Ovary (tissue), 3 donors: ENCODE measurements at regions not wholly inside any gene's neighbourhood (a gene's known extent, or its start where the extent isn't known, plus 50 kb on each side); places are given as distances from the start of the nearest gene placed in this dataset.

Source experiments
- POLR2A ChIP-seq: fragments of 450-650 bp; IDR thresholded peaks from one replicate; pipeline ENCODE4 v1.6.1; 2017; ENCODE audit warnings: antibody characterized with exemption, mild to moderate bottlenecking, moderate library complexity
- TF ChIP-seq, protein P1 (sequence below), 3 donors: fragments of 450-650 bp in 2 of 3; fragments of 200-600 bp in 1 of 3; IDR thresholded peaks; one replicate each; pipeline versions ENCODE4 v1.5.1 to v1.8.0; 2016 to 2022; ENCODE audit warnings: antibody characterized with exemption in 3 of 3, mild to moderate bottlenecking in 1 of 3
- donor health status: DM: no; HTN: no; CAD: no.

DNA sequence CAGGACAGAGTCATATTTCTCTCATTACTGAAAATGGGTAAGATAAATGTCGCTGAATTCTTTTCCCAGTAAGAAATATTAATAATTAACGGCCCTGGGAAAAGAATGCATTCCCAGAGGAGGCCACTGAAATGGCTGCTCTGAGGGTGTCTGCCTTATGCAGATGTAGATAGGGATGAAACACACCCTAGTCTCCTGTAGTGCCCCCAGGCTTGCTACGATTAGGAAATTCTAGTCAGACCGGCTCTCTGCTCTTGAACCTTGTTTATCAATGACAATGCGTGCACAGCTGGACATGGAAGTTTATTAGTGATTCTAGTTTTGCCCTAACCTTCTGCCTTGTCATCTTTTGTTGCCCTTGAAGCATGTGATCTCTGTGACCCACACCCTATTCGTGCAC is 291.1 kb downstream of the ZNF248 start:
- TF ChIP-seq POLR2A = no peak
- TF ChIP-seq, protein P1, sequence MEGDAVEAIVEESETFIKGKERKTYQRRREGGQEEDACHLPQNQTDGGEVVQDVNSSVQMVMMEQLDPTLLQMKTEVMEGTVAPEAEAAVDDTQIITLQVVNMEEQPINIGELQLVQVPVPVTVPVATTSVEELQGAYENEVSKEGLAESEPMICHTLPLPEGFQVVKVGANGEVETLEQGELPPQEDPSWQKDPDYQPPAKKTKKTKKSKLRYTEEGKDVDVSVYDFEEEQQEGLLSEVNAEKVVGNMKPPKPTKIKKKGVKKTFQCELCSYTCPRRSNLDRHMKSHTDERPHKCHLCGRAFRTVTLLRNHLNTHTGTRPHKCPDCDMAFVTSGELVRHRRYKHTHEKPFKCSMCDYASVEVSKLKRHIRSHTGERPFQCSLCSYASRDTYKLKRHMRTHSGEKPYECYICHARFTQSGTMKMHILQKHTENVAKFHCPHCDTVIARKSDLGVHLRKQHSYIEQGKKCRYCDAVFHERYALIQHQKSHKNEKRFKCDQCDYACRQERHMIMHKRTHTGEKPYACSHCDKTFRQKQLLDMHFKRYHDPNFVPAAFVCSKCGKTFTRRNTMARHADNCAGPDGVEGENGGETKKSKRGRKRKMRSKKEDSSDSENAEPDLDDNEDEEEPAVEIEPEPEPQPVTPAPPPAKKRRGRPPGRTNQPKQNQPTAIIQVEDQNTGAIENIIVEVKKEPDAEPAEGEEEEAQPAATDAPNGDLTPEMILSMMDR (IDR thresholded peaks at IDR 0.05) = no peak
